ENCODE measurements at regions not wholly inside any gene's neighbourhood (a gene's known extent, or its start where the extent isn't known, plus 50 kb on each side); places are given as distances from the start of the nearest gene placed in this dataset.
"Not testable (repeated sequence)": the region's sequence is repeated elsewhere in the genome, so short reads cannot be mapped to it uniquely, and the experiment has no call there.

DNA sequence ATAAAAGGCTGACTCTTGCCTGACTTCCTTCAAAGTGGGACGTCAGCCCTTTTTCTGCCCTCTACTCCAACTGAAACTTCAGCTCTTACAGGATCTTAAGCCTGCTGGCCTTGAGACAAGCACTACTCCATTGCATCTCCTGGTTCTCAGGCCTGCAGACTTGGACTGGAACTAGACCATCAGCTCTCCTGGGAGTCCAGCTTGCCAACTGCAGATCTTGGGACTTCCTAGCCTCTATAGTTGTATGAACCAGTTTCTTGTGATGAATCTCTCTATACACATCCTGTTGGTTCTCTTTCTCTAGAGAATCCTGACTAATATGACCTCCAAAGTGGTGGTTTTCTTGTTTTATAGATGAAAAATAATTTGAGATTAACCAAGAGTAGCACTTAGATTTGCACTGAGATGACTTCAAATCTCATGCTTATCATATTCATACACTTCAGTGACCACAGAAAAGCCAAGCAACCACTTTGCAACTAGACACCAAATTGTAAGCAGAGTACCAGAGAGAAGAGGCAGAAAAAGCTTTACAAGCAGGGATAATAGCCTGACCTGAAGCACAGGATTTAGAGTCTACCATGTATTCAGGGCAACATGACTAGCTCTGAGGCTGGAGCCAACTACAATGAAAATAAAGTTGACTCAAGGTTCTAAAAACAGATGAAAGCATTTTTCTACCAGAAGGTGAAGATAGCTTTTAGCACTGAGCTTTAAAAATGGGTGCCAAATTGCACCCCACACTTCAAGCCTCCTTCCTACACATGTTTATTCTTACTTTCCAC is 661.3 kb upstream of the USP24 start:
- H3K36me3 Mint-ChIP-seq (ENCODE audit: low read depth) = no peaks in the 10 kb centered on the region
- intact Hi-C loops (cut with micrococcal nuclease) = no loop called here
- H3K27ac Mint-ChIP-seq = no peak overlapping the region
- no peak overlapping the region for H3K4me3 Mint-ChIP-seq
- no peaks in the 10 kb centered on the region for H3K9me3 Mint-ChIP-seq
- no peak for DNase-seq (ENCODE audit: low spot score)
- no peaks in the 10 kb centered on the region for H3K4me1 Mint-ChIP-seq (ENCODE audit: low read depth)
- no peaks in the 10 kb centered on the region for H3K27me3 Mint-ChIP-seq (ENCODE audit: insufficient read depth)

DNA sequence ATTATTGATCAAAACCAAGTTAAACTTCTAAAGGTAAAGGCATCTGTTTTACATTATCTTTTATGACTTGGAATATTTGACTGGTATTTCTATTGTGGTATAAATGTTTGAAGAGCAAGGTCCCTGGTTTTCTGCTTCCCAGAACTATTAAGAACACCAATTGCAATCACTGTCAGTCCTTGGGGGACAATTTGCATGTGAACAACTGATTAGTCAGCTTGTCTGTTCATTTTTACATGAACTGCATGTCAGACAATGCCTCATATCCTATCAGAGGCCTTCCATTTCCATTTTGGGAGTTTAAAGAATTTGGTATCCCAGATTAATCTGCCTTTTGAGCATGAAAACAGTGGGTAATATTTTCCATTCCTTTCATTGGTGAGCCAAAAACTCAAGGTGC is 654.9 kb upstream of the USP24 start:
- H3K9me3 Mint-ChIP-seq = no peaks in the 10 kb centered on the region
- no peak for DNase-seq (ENCODE audit: low spot score)
- no peaks in the 10 kb centered on the region for H3K4me1 Mint-ChIP-seq (ENCODE audit: low read depth)
- H3K27me3 Mint-ChIP-seq (ENCODE audit: insufficient read depth) = no peaks in the 10 kb centered on the region
- H3K4me3 Mint-ChIP-seq = no peak overlapping the region
- intact Hi-C loops (cut with micrococcal nuclease) = no loop called here
- no peak overlapping the region for H3K27ac Mint-ChIP-seq
- H3K36me3 Mint-ChIP-seq (ENCODE audit: low read depth) = no peaks in the 10 kb centered on the region

GRCh38 chr1:55869065-55869464 is 653.9 kb upstream of the USP24 start:
- Mint-ChIP-seq H3K27ac (no peak overlapping the region), H3K4me3 (no peak overlapping the region), H3K9me3 (no peaks in the 10 kb centered on the region), H3K4me1 (ENCODE audit: low read depth) (no peaks in the 10 kb centered on the region), H3K36me3 (ENCODE audit: low read depth) (no peaks in the 10 kb centered on the region), H3K27me3 (ENCODE audit: insufficient read depth) (no peaks in the 10 kb centered on the region)
- intact Hi-C loops (cut with micrococcal nuclease) = no loop called here
- DNase-seq (ENCODE audit: low spot score) = no peak

- Mint-ChIP-seq H3K27me3 (ENCODE audit: insufficient read depth) (no peaks in the 10 kb centered on the region), H3K4me3 (no peak overlapping the region), H3K9me3 (no peaks in the 10 kb centered on the region), H3K27ac (no peak overlapping the region), H3K36me3 (ENCODE audit: low read depth) (no peaks in the 10 kb centered on the region), H3K4me1 (ENCODE audit: low read depth) (no peaks in the 10 kb centered on the region)
- intact Hi-C loops (cut with micrococcal nuclease) = no loop called here
- no peak for DNase-seq (ENCODE audit: low spot score)
Observed at GRCh38 chr1:55868026-55868425, 652.9 kb upstream of the USP24 start.

DNA sequence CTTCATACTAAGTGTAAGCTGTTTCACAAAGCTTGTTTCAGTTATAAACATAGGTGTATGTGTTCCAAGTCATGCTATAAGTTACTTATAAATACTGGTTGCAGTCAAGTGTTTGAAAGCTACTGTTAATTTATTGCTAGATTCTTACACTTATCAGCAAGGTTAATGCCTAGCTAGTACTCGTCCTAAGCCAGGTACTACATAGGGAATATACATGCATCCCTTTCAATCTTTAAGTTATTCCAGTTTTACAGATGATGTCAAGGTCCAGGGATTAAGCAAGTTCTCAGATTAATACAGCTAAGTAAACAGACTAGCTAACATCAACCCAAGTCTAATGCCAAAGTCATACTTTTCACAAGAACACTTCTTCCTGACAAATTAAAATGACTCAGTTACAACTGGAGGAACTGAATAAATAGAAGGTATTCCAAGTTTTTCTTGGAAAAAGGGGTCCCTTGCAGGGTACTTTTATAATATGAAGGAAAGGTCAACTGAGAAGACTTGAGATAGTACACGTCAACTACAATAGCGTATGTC is 652.2 kb upstream of the USP24 start:
- Mint-ChIP-seq H3K27me3 (ENCODE audit: insufficient read depth) (no peaks in the 10 kb centered on the region), H3K4me1 (ENCODE audit: low read depth) (no peaks in the 10 kb centered on the region), H3K36me3 (ENCODE audit: low read depth) (no peaks in the 10 kb centered on the region), H3K27ac (no peak overlapping the region), H3K4me3 (no peak overlapping the region), H3K9me3 (no peaks in the 10 kb centered on the region)
- no peak for DNase-seq (ENCODE audit: low spot score)
- intact Hi-C loops (cut with micrococcal nuclease) = no loop called here

DNA sequence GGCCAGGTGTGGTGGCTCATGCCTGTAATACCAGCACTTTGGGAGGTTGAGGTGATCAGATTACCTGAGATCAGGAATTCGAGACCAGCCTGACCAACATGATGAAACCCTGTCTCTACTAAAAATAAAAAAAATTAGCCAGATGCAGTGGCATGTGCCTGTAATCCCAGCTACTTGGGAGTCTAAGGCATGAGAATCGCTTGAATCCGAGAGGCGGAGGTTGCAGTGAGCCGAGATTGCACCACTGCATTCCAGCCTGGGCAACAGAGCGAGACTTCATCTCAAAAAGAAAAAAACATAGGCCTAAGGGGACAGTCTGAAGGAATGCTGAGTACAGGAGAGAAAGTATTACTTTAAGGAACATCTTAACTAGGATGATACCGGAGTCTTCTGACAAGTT is 650.6 kb upstream of the USP24 start:
- DNase-seq (ENCODE audit: low spot score); H3K9me3 Mint-ChIP-seq; H3K4me1 Mint-ChIP-seq (ENCODE audit: low read depth); H3K36me3 Mint-ChIP-seq (ENCODE audit: low read depth); H3K4me3 Mint-ChIP-seq; H3K27ac Mint-ChIP-seq; intact Hi-C loops (cut with micrococcal nuclease); H3K27me3 Mint-ChIP-seq (ENCODE audit: insufficient read depth): not testable (repeated sequence)

GRCh38 chr1:55864251-55864650 is 649.1 kb upstream of the USP24 start:
- Mint-ChIP-seq H3K4me1 (ENCODE audit: low read depth) (no peaks in the 10 kb centered on the region), H3K9me3 (no peaks in the 10 kb centered on the region), H3K36me3 (ENCODE audit: low read depth) (no peaks in the 10 kb centered on the region), H3K27me3 (ENCODE audit: insufficient read depth) (no peaks in the 10 kb centered on the region), H3K27ac (no peak overlapping the region), H3K4me3 (no peak overlapping the region)
- intact Hi-C loops (cut with micrococcal nuclease) = no loop called here
- DNase-seq (ENCODE audit: low spot score) = no peak

- intact Hi-C loops (cut with micrococcal nuclease) = no loop called here
Observed at GRCh38 chr1:55861676-55862340, 646.6 kb upstream of the USP24 start.

DNA sequence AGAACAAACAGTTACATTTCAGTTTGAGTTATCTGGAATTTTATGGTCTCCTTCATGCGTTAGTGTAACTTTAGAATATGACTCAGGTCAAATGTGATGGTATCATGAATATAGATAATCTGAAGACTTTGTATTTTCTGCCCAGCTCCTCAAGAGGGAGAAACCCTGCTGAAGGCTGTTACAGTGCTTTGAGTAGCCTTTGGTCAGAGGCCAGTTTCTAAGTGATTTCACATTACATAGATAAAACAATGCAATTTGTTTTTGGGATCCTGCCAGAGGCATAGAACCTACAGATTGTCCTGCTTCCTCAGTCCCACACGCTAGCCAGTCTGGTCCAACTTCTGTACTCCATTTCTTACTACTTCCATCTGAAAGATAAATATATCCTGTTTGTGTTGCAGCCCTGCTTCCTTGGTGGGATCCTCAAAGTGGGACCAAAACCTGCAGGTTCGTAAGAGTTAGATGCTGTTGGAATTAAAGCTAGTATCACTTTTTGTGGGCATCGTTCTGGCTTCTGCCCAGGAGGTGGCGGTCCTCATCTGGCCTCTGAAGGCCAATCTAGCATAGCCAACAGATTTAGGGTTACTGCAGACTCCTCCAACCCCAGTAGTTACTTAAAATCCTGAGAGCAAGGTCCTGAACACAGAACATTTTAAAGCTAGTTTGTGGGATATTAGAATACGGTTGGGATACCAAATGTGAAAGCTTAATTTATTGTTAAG is 645.8 kb upstream of the USP24 start:
- Mint-ChIP-seq H3K4me1 (ENCODE audit: low read depth) (no peaks in the 10 kb centered on the region), H3K36me3 (ENCODE audit: low read depth) (no peaks in the 10 kb centered on the region), H3K27me3 (ENCODE audit: insufficient read depth) (no peaks in the 10 kb centered on the region), H3K4me3 (no peak overlapping the region), H3K27ac (no peak overlapping the region), H3K9me3 (no peaks in the 10 kb centered on the region)
- DNase-seq (ENCODE audit: low spot score) = no peak
- intact Hi-C loops (cut with micrococcal nuclease) = no loop called here

More at GRCh38 chr1:55861676-55862340, 646.6 kb upstream of the USP24 start:
- H3K4me3 Mint-ChIP-seq = no peak overlapping the region
- H3K36me3 Mint-ChIP-seq (ENCODE audit: low read depth) = no peaks in the 10 kb centered on the region
- no peaks in the 10 kb centered on the region for H3K4me1 Mint-ChIP-seq (ENCODE audit: low read depth)
- H3K9me3 Mint-ChIP-seq = no peaks in the 10 kb centered on the region
- no peaks in the 10 kb centered on the region for H3K27me3 Mint-ChIP-seq (ENCODE audit: insufficient read depth)
- no peak for DNase-seq (ENCODE audit: low spot score)
- no peak overlapping the region for H3K27ac Mint-ChIP-seq

DNA sequence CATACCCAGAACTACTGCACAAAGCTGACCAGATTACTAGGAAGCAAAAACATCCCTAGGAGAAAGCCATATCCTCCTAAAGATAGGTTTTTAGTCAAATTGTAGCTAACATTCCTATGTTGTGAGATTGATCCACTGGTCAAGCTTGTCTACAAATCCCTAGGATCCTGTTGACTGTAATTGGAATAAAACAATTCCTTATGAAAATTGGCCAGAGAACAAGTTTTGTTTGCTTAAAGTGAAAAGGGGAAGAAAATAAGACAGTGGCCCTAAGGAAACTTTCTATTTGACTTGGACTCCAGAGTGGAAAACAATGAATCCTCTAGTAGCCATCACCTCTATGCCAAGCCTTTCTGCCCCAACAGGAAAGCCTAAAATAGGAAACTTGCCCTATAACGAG is 645.2 kb upstream of the USP24 start:
- no peak for DNase-seq (ENCODE audit: low spot score)
- H3K27me3 Mint-ChIP-seq (ENCODE audit: insufficient read depth) = no peaks in the 10 kb centered on the region
- H3K9me3 Mint-ChIP-seq = no peaks in the 10 kb centered on the region
- no peaks in the 10 kb centered on the region for H3K36me3 Mint-ChIP-seq (ENCODE audit: low read depth)
- intact Hi-C loops (cut with micrococcal nuclease) = no loop called here
- no peak overlapping the region for H3K27ac Mint-ChIP-seq
- H3K4me1 Mint-ChIP-seq (ENCODE audit: low read depth) = no peaks in the 10 kb centered on the region
- H3K4me3 Mint-ChIP-seq = no peak overlapping the region

- no peaks in the 10 kb centered on the region for H3K4me1 Mint-ChIP-seq (ENCODE audit: low read depth)
- DNase-seq (ENCODE audit: low spot score) = no peak
- intact Hi-C loops (cut with micrococcal nuclease) = no loop called here
- no peak overlapping the region for H3K4me3 Mint-ChIP-seq
- H3K9me3 Mint-ChIP-seq = no peaks in the 10 kb centered on the region
- H3K27ac Mint-ChIP-seq = no peak overlapping the region
- H3K36me3 Mint-ChIP-seq (ENCODE audit: low read depth) = no peaks in the 10 kb centered on the region
- H3K27me3 Mint-ChIP-seq (ENCODE audit: insufficient read depth) = peaks cover 2% of the 10 kb centered on the region
Observed at GRCh38 chr1:55854911-55855310, 639.7 kb upstream of the USP24 start.

DNA sequence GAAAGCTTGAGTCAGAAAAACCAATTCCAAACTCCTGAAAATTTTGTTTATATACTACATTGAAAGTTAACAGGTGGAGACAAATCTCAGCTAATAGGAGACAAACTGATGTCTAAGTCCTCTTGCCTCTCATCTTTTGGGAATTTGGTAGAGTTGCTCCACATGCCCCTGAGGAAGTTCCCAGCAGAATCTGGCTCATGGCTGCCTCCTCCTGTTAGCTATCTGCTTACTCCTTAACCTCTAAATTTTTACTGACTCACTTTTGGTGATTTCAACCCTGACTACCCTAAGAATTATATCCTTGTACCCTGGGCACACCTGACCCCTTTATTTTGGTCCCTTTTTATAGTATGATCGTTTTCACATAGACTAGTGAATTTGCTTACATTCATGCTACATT is 633.7 kb upstream of the USP24 start:
- no peak for DNase-seq (ENCODE audit: low spot score)
- Mint-ChIP-seq H3K4me1 (ENCODE audit: low read depth) (no peaks in the 10 kb centered on the region), H3K4me3 (no peak overlapping the region), H3K27ac (no peak overlapping the region), H3K36me3 (ENCODE audit: low read depth) (no peaks in the 10 kb centered on the region), H3K27me3 (ENCODE audit: insufficient read depth) (no peaks in the 10 kb centered on the region), H3K9me3 (no peaks in the 10 kb centered on the region)
- intact Hi-C loops (cut with micrococcal nuclease) = no loop called here

- Mint-ChIP-seq H3K4me3 (no peak overlapping the region), H3K27ac (no peak overlapping the region), H3K4me1 (ENCODE audit: low read depth) (no peaks in the 10 kb centered on the region), H3K36me3 (ENCODE audit: low read depth) (no peaks in the 10 kb centered on the region), H3K27me3 (ENCODE audit: insufficient read depth) (no peaks in the 10 kb centered on the region), H3K9me3 (peaks cover 3% of the 10 kb centered on the region)
- intact Hi-C loops (cut with micrococcal nuclease) = no loop called here
- DNase-seq (ENCODE audit: low spot score) = no peak
Observed at GRCh38 chr1:55846051-55846450, 630.9 kb upstream of the USP24 start.
